GM18511 (cell line): ENCODE measurements at regions not wholly inside any gene's neighbourhood (a gene's known extent, or its start where the extent isn't known, plus 50 kb on each side); places are given as distances from the start of the nearest gene placed in this dataset.
"Not testable (repeated sequence)": the region's sequence is repeated elsewhere in the genome, so short reads cannot be mapped to it uniquely, and the experiment has no call there.

Source experiments
- ATAC-seq: cut with Tn5 transposase; IDR thresholded peaks from one replicate; pipeline ENCODE4 v1.9.1; 2021; ENCODE audit warnings: mild to moderate bottlenecking, moderate library complexity; ENCODE audit not compliant: unreplicated experiment

- no peak for ATAC-seq
Observed at GRCh38 chr14:44453433-44454171, 53.5 kb downstream of the FSCB start.

- ATAC-seq: not testable (repeated sequence)
Observed at GRCh38 chr14:44450232-44450631, 56.9 kb downstream of the FSCB start.

- ATAC-seq: no peak
Observed at GRCh38 chr14:44449680-44450079, 57.4 kb downstream of the FSCB start.

GRCh38 chr14:44448951-44449358, 58.1 kb downstream of the FSCB start:
- no peak for ATAC-seq

- ATAC-seq: no peak
Observed at GRCh38 chr14:44446965-44447364, 60.1 kb downstream of the FSCB start.

- no peak for ATAC-seq
Observed at GRCh38 chr14:44444454-44444853, 62.6 kb downstream of the FSCB start.

GRCh38 chr14:44438936-44439335, 68.1 kb downstream of the FSCB start:
- ATAC-seq: no peak

- ATAC-seq: no peak
Observed at GRCh38 chr14:44438221-44438620, 68.9 kb downstream of the FSCB start.

- ATAC-seq: no peak
Observed at GRCh38 chr14:44436458-44436857, 70.6 kb downstream of the FSCB start.

GRCh38 chr14:44428231-44428945, 78.7 kb downstream of the FSCB start:
- no peak for ATAC-seq

- ATAC-seq: no peak
Observed at GRCh38 chr14:44422699-44423098, 84.4 kb downstream of the FSCB start.

- no peak for ATAC-seq
Observed at GRCh38 chr14:44420226-44420625, 86.9 kb downstream of the FSCB start.

- no peak for ATAC-seq
Observed at GRCh38 chr14:44418856-44419255, 88.2 kb downstream of the FSCB start.

- no peak for ATAC-seq
Observed at GRCh38 chr14:44417809-44418208, 89.3 kb downstream of the FSCB start.

GRCh38 chr14:44414646-44415045, 92.4 kb downstream of the FSCB start:
- ATAC-seq: no peak

GRCh38 chr14:44412858-44413569, 94.1 kb downstream of the FSCB start:
- ATAC-seq: no peak

- ATAC-seq: no peak
Observed at GRCh38 chr14:44405011-44405486, 102.0 kb downstream of the FSCB start.

- ATAC-seq: no peak
Observed at GRCh38 chr14:44404599-44404998, 102.5 kb downstream of the FSCB start.

- ATAC-seq: no peak
Observed at GRCh38 chr14:44404036-44404435, 103.0 kb downstream of the FSCB start.

GRCh38 chr14:44403193-44403592, 103.9 kb downstream of the FSCB start:
- no peak for ATAC-seq

- no peak for ATAC-seq
Observed at GRCh38 chr14:44396226-44396625, 110.9 kb downstream of the FSCB start.

GRCh38 chr14:44392984-44393383, 114.1 kb downstream of the FSCB start:
- no peak for ATAC-seq
